Suprapubic skin (tissue), 3 donors: ENCODE measurements at regions not wholly inside any gene's neighbourhood (a gene's known extent, or its start where the extent isn't known, plus 50 kb on each side); places are given as distances from the start of the nearest gene placed in this dataset.

ENCODE experiments used
- EP300 ChIP-seq: sonication (generic); formaldehyde crosslinking; IDR thresholded peaks from one replicate; pipeline ENCODE4 v1.6.1; 2017; ENCODE audit warnings: antibody characterized with exemption
- POLR2A ChIP-seq, 2 donors: fragments of 450-650 bp; IDR thresholded peaks; one replicate each; pipeline ENCODE4 v1.6.1; 2017; ENCODE audit warnings: antibody characterized with exemption in 2 of 2, mild to moderate bottlenecking in 2 of 2, moderate library complexity in 2 of 2
- TF ChIP-seq, protein P1 (sequence below), 2 donors: fragments of 200-600 bp in 1 of 2; fragments of 450-650 bp in 1 of 2; sonication (generic) in 1 of 2; IDR thresholded peaks; one replicate each; pipeline ENCODE4 v1.5.1; 2016 to 2019; ENCODE audit warnings: antibody characterized with exemption in 2 of 2, mild to moderate bottlenecking in 1 of 2, moderate library complexity in 1 of 2

- TF ChIP-seq, protein P1, sequence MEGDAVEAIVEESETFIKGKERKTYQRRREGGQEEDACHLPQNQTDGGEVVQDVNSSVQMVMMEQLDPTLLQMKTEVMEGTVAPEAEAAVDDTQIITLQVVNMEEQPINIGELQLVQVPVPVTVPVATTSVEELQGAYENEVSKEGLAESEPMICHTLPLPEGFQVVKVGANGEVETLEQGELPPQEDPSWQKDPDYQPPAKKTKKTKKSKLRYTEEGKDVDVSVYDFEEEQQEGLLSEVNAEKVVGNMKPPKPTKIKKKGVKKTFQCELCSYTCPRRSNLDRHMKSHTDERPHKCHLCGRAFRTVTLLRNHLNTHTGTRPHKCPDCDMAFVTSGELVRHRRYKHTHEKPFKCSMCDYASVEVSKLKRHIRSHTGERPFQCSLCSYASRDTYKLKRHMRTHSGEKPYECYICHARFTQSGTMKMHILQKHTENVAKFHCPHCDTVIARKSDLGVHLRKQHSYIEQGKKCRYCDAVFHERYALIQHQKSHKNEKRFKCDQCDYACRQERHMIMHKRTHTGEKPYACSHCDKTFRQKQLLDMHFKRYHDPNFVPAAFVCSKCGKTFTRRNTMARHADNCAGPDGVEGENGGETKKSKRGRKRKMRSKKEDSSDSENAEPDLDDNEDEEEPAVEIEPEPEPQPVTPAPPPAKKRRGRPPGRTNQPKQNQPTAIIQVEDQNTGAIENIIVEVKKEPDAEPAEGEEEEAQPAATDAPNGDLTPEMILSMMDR (IDR thresholded peaks at IDR 0.05): no peak
- TF ChIP-seq POLR2A (IDR thresholded peaks at IDR 0.05) (no peak), EP300 (no peak)
Observed at GRCh38 chr12:39000370-39000769, 95.0 kb upstream of the CPNE8 start.
